Lung (tissue), 11 donors: ENCODE measurements at regions not wholly inside any gene's neighbourhood (a gene's known extent, or its start where the extent isn't known, plus 50 kb on each side); places are given as distances from the start of the nearest gene placed in this dataset.

Experiments used
- ATAC-seq: fragments of 200-7000 bp; cut with Tn5 transposase; one replicate; pipeline ENCODE4 v1.9.1; 2020; ENCODE audit warnings: moderate number of reproducible peaks; ENCODE audit not compliant: insufficient read depth, low FRiP score
- DNase-seq, 3 donors: peaks; one replicate each; pipeline ENCODE4 v3.0.0-alpha.2; 2013 to 2017
- H3K27ac ChIP-seq, 2 donors: one replicate each; pipeline ENCODE4 v1.5.1; 2013; ENCODE audit warnings: mild to moderate bottlenecking in 2 of 2, moderate library complexity in 2 of 2, control low read depth in 1 of 2, inconsistent platforms in 1 of 2, low read depth in 1 of 2, low read length in 1 of 2
- H3K27me3 ChIP-seq, 3 donors: one replicate each; pipeline ENCODE4 v1.5.1; 2013; ENCODE audit warnings: low read length in 2 of 3; ENCODE audit not compliant: control insufficient read depth in 3 of 3, insufficient read depth in 3 of 3
- H3K36me3 ChIP-seq, 4 donors: one replicate each; pipeline ENCODE4 v1.5.1; 2013; ENCODE audit warnings: low read length in 4 of 4, mild to moderate bottlenecking in 1 of 4, moderate library complexity in 1 of 4; ENCODE audit not compliant: control insufficient read depth in 4 of 4, insufficient read depth in 4 of 4
- H3K4me1 ChIP-seq, 5 donors: one replicate each; pipeline ENCODE4 v1.5.1; 2013; ENCODE audit warnings: low read length in 5 of 5, mild to moderate bottlenecking in 2 of 5, moderate library complexity in 1 of 5; ENCODE audit not compliant: control insufficient read depth in 5 of 5, insufficient read depth in 5 of 5
- H3K4me3 ChIP-seq: one replicate; pipeline ENCODE4 v1.5.1; 2013; ENCODE audit warnings: mild to moderate bottlenecking, control low read depth, moderate library complexity
- H3K9ac ChIP-seq, 2 donors: one replicate each; pipeline ENCODE4 v1.5.1; 2013; ENCODE audit warnings: low read length in 2 of 2, control low read depth in 1 of 2; ENCODE audit not compliant: insufficient read depth in 1 of 2
- H3K9me3 ChIP-seq, 4 donors: one replicate each; pipeline ENCODE4 v1.5.1; 2013; ENCODE audit warnings: low read length in 3 of 4, mild to moderate bottlenecking in 1 of 4, moderate library complexity in 1 of 4; ENCODE audit not compliant: control insufficient read depth in 4 of 4, insufficient read depth in 3 of 4
- WGBS, 2 donors: extraction: QIAGEN DNeasy Blood & Tissue Kit; methylation state at CpG; one replicate each; pipeline ENCODE4 v1.1.7; 2013; 5-methylcytosine and 5-hydroxymethylcytosine counted together
- TF ChIP-seq, protein P1 (sequence below): IDR thresholded peaks from 2 replicates; pipeline ENCODE4 v1.5.1; 2012; ENCODE audit warnings: mild to moderate bottlenecking; ENCODE audit errors: control extremely low read depth, extremely low read depth
- donor health status: control.
- donor health status: control.
- donor health status: Bipolar disorder and iron deficiency.
- donor health status: healthy.
- donor health status: DM: yes; HTN: yes; CAD: no.

DNA sequence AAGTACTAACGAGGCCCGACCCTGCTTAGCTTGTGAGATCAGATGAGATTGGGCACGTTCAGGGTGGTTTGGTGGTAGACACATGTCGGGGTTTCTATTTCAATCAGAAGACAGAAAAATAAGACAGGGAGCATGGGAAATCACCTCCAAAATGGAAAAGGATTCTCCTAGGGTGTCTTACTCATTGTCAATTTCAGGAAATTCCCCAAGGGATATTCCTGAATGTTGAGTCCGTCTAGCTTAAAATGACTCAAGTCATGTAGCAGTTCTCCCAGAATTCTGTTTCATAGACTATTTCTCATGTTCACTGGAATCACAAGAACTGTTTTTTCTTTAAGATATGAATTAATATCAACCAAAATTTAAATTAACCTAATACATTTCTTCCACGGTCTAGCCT is 380.1 kb downstream of the EFNB2 start:
- Histone ChIP-seq H3K36me3 (no peaks in the 10 kb centered on the region), H3K27me3 (no peaks in the 10 kb centered on the region), H3K9me3 (no peaks in the 10 kb centered on the region), H3K4me3 (no peak overlapping the region), H3K27ac (no peak overlapping the region), H3K4me1 (peaks cover 0 to 3% (median 0%) of the 10 kb centered on the region in 5 donors), H3K9ac (no peak overlapping the region)
- DNase-seq (no peak), ATAC-seq (no peak)
- 94 to 95% methylated on average over 6 of the region's 6 CpGs for WGBS, 2 donors
- TF ChIP-seq, protein P1, sequence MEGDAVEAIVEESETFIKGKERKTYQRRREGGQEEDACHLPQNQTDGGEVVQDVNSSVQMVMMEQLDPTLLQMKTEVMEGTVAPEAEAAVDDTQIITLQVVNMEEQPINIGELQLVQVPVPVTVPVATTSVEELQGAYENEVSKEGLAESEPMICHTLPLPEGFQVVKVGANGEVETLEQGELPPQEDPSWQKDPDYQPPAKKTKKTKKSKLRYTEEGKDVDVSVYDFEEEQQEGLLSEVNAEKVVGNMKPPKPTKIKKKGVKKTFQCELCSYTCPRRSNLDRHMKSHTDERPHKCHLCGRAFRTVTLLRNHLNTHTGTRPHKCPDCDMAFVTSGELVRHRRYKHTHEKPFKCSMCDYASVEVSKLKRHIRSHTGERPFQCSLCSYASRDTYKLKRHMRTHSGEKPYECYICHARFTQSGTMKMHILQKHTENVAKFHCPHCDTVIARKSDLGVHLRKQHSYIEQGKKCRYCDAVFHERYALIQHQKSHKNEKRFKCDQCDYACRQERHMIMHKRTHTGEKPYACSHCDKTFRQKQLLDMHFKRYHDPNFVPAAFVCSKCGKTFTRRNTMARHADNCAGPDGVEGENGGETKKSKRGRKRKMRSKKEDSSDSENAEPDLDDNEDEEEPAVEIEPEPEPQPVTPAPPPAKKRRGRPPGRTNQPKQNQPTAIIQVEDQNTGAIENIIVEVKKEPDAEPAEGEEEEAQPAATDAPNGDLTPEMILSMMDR = no peak

DNA sequence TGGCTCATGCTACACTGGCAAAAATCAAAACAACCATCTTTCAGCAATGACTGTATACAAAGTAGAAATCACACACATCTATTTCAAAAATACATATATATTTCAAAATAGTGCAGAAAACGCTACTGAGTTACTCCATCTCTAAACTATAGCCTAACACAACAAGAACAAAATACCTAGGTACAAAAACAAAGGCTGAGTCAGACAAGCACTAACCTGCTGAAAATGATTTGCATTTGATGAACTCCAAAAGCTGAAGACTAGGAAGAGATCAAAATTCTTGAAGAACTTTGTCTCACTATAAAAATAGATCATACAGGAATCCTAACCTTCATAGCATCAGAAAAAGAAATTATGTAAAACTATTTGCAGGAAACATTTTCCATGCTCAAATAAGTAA is 381.6 kb downstream of the EFNB2 start:
- Histone ChIP-seq H3K36me3 (no peaks in the 10 kb centered on the region), H3K9me3 (no peaks in the 10 kb centered on the region), H3K27ac (no peak overlapping the region), H3K9ac (no peak overlapping the region), H3K4me1 (peaks cover 0 to 3% (median 0%) of the 10 kb centered on the region in 5 donors), H3K27me3 (no peaks in the 10 kb centered on the region), H3K4me3 (no peak overlapping the region)
- 88 to 96% methylated on average over 1 of the region's 1 CpG for WGBS, 2 donors
- TF ChIP-seq, protein P1 = no peak
- no peak for DNase-seq
- no peak for ATAC-seq

DNA sequence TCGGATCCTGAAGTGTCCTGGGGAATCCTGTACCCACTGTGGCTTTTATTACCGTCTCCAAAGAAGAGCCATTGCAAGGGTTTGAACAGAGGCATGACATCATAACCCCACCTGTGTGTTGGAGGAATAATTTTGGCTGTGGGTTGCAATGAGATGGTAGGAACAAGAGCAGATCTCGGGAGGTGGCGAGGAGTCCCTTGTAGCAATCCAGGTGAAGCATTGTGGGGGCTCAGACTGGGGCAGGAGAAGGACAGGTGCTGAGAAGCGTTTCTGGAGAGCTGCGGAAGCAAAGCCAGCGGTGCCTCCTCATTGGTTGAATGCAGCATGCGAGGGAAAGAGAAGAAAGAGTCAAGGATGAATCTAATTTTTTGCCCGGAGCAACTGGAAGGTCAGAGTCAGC is 382.4 kb downstream of the EFNB2 start:
- Histone ChIP-seq H3K27ac (no peak overlapping the region), H3K36me3 (no peaks in the 10 kb centered on the region), H3K4me1 (peaks cover 0 to 3% (median 0%) of the 10 kb centered on the region in 5 donors), H3K9ac (no peak overlapping the region), H3K4me3 (no peak overlapping the region), H3K27me3 (no peaks in the 10 kb centered on the region), H3K9me3 (no peaks in the 10 kb centered on the region)
- ATAC-seq (no peak), DNase-seq (no peak)
- WGBS, 2 donors = 94% methylated on average over 9 of the region's 9 CpGs
- TF ChIP-seq, protein P1 = no peak

DNA sequence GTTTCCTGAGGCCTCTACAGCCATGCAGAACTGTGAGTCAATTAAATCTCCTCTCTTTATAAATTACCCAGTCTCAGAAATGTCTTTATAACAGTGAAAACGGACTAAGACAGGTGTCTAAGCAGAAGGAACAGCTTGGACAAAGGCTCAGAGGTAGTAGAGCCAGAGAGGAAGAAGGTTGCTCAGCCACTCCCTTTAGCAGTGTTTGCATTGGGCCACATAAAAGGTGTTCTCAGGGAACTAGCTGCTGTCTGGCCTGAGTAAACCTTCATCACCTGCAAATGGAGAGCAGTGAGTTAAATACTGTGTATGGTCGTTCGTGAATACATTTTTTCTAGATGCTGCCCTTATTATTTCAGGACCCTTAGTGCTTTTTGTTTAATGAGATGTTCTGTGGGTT is 383.4 kb downstream of the EFNB2 start:
- no peak for ATAC-seq
- Histone ChIP-seq H3K27me3 (no peaks in the 10 kb centered on the region), H3K9me3 (no peaks in the 10 kb centered on the region), H3K4me3 (no peak overlapping the region), H3K27ac (no peak overlapping the region), H3K9ac (no peak overlapping the region), H3K4me1 (peaks cover 0 to 3% (median 0%) of the 10 kb centered on the region in 5 donors), H3K36me3 (no peaks in the 10 kb centered on the region)
- TF ChIP-seq, protein P1 = no peak
- WGBS, 2 donors = 65 to 80% methylated on average over 3 of the region's 3 CpGs
- DNase-seq = no peak
